Stomach (tissue), 8 donors: ENCODE measurements at regions not wholly inside any gene's neighbourhood (a gene's known extent, or its start where the extent isn't known, plus 50 kb on each side); places are given as distances from the start of the nearest gene placed in this dataset.

Source experiments
- DNase-seq, 2 donors: peaks; one replicate each; pipeline versions ENCODE4 v3.0.0 to v3.0.0-alpha.2; 2013 to 2019
- H3K27ac ChIP-seq, 5 donors: fragments of 200-600 bp in 4 of 5; sonication (generic) in 4 of 5; one replicate each; pipeline ENCODE4 v1.5.1; 2013 to 2019; ENCODE audit warnings: mild to moderate bottlenecking in 1 of 5, moderate library complexity in 1 of 5
- H3K27me3 ChIP-seq, 3 donors: fragments of 200-600 bp; sonication (generic); one replicate each; pipeline ENCODE4 v1.5.1; 2017 to 2019; ENCODE audit warnings: mixed run types in 1 of 3
- H3K36me3 ChIP-seq, 4 donors: fragments of 200-600 bp; sonication (generic); 1 replicate in 3 of 4; 2 replicates in 1 of 4; pipeline ENCODE4 v1.5.1; 2016 to 2019
- H3K4me1 ChIP-seq, 4 donors: fragments of 200-600 bp; sonication (generic); one replicate each; pipeline ENCODE4 v1.5.1; 2016 to 2019
- H3K4me3 ChIP-seq, 4 donors: fragments of 200-600 bp; sonication (generic) in 3 of 4; one replicate each; pipeline ENCODE4 v1.5.1; 2016 to 2019; ENCODE audit warnings: mild to moderate bottlenecking in 1 of 4
- H3K9me3 ChIP-seq, 4 donors: fragments of 200-600 bp; sonication (generic); one replicate each; pipeline ENCODE4 v1.5.1; 2016 to 2019
- CTCF ChIP-seq, 7 experiments: fragments of 450-650 bp in 4 of 7; fragments of 200-600 bp in 3 of 7; sonication (generic) in 3 of 7; IDR thresholded peaks; one replicate each; pipeline ENCODE4 v1.5.1; 2016 to 2019; ENCODE audit warnings: antibody characterized with exemption in 7 of 7, control low read depth in 2 of 7, mild to moderate bottlenecking in 1 of 7
- EP300 ChIP-seq: sonication (generic); formaldehyde crosslinking; IDR thresholded peaks from one replicate; pipeline ENCODE4 v1.6.1; 2017; ENCODE audit warnings: antibody characterized with exemption
- POLR2A ChIP-seq, 4 donors: fragments of 450-650 bp; IDR thresholded peaks; one replicate each; pipeline ENCODE4 v1.6.1; 2016; ENCODE audit warnings: antibody characterized with exemption in 4 of 4, control low read depth in 2 of 4, mild to moderate bottlenecking in 1 of 4, moderate library complexity in 1 of 4
- POLR2AphosphoS5 ChIP-seq, 3 donors: sonication (generic); formaldehyde crosslinking; IDR thresholded peaks; one replicate each; pipeline ENCODE4 v1.6.1; 2016; ENCODE audit warnings: antibody characterized with exemption in 3 of 3
- WGBS, 5 donors: extraction: QIAGEN DNeasy Blood & Tissue Kit in 3 of 5; methylation state at CpG; one replicate each; pipeline versions ENCODE4 v1.1.5 to v1.1.7; 2013 to 2018; 5-methylcytosine and 5-hydroxymethylcytosine counted together
- intact Hi-C: fragments of 100-400 bp; cut with DNase I; formaldehyde crosslinking; loops from one replicate; pipeline ENCODE4 v1.15.1; 2023; ENCODE audit warnings: low total_unique reads
- donor health status: healthy with polysubstance abuse.
- donor health status: Bipolar disorder and iron deficiency.
- donor health status: healthy.

- no peaks in the 10 kb centered on the region for H3K36me3 ChIP-seq
- H3K4me3 ChIP-seq: no peak overlapping the region
- H3K4me1 ChIP-seq: no peaks in the 10 kb centered on the region
- H3K27ac ChIP-seq: no peak overlapping the region
- no peak for DNase-seq
- TF ChIP-seq POLR2A (IDR thresholded peaks at IDR 0.05) (no peak), EP300 (no peak)
- intact Hi-C loops: no loop called here
- 81 to 89% (median 87%) methylated on average over 4 of the region's 4 CpGs for WGBS, 5 donors
- no peaks in the 10 kb centered on the region for H3K27me3 ChIP-seq
- H3K9me3 ChIP-seq: no peaks in the 10 kb centered on the region
These were observed 346.2 kb downstream of the BARHL2 start for GRCh38 chr1:90370686-90371447.

- 88 to 100% (median 94%) methylated on average over 2 of the region's 2 CpGs for WGBS, 5 donors
- no peak overlapping the region for H3K4me3 ChIP-seq
- no peaks in the 10 kb centered on the region for H3K4me1 ChIP-seq
- TF ChIP-seq CTCF (IDR thresholded peaks at IDR 0.05) (no peak), EP300 (no peak), POLR2A (IDR thresholded peaks at IDR 0.05) (no peak), POLR2AphosphoS5 (IDR thresholded peaks at IDR 0.05) (no peak)
- H3K27me3 ChIP-seq: no peaks in the 10 kb centered on the region
- intact Hi-C loops: no loop called here
- no peak for DNase-seq
- no peak overlapping the region for H3K27ac ChIP-seq
- H3K36me3 ChIP-seq: no peaks in the 10 kb centered on the region
- no peaks in the 10 kb centered on the region for H3K9me3 ChIP-seq
These were observed 354.9 kb downstream of the BARHL2 start for GRCh38 chr1:90362163-90362562.

- no peak for TF ChIP-seq EP300
- TF ChIP-seq CTCF (IDR thresholded peaks at IDR 0.05): no peak
- TF ChIP-seq POLR2A (IDR thresholded peaks at IDR 0.05): no peak
- TF ChIP-seq POLR2AphosphoS5 (IDR thresholded peaks at IDR 0.05): no peak
- WGBS, 5 donors: 83 to 94% (median 90%) methylated on average over 1 of the region's 1 CpG
- intact Hi-C loops: no loop called here
- no peaks in the 10 kb centered on the region for H3K36me3 ChIP-seq
- no peak overlapping the region for H3K4me3 ChIP-seq
- no peak overlapping the region for H3K27ac ChIP-seq
- no peak for DNase-seq
- no peaks in the 10 kb centered on the region for H3K9me3 ChIP-seq
- no peaks in the 10 kb centered on the region for H3K27me3 ChIP-seq
- no peaks in the 10 kb centered on the region for H3K4me1 ChIP-seq
These were observed 356.1 kb downstream of the BARHL2 start for GRCh38 chr1:90361026-90361425.

- no peaks in the 10 kb centered on the region for H3K27me3 ChIP-seq
- intact Hi-C loops: no loop called here
- H3K36me3 ChIP-seq: no peaks in the 10 kb centered on the region
- no peak for TF ChIP-seq POLR2AphosphoS5 (IDR thresholded peaks at IDR 0.05)
- no peak for TF ChIP-seq CTCF (IDR thresholded peaks at IDR 0.05)
- TF ChIP-seq POLR2A (IDR thresholded peaks at IDR 0.05): no peak
- TF ChIP-seq EP300: no peak
- H3K4me1 ChIP-seq: no peaks in the 10 kb centered on the region
- 68 to 77% (median 73%) methylated on average over 6 of the region's 6 CpGs for WGBS, 5 donors
- H3K4me3 ChIP-seq: no peak overlapping the region
- no peak for DNase-seq
- no peak overlapping the region for H3K27ac ChIP-seq
- no peaks in the 10 kb centered on the region for H3K9me3 ChIP-seq
These were observed 357.1 kb downstream of the BARHL2 start for GRCh38 chr1:90359994-90360393.

- intact Hi-C loops: no loop called here
- WGBS, 5 donors: 75 to 96% (median 87%) methylated on average over 2 of the region's 2 CpGs
- H3K27me3 ChIP-seq: no peaks in the 10 kb centered on the region
- DNase-seq: no peak
- TF ChIP-seq CTCF (IDR thresholded peaks at IDR 0.05) (no peak), EP300 (no peak), POLR2A (IDR thresholded peaks at IDR 0.05) (no peak), POLR2AphosphoS5 (IDR thresholded peaks at IDR 0.05) (no peak)
- H3K4me1 ChIP-seq: no peaks in the 10 kb centered on the region
- H3K4me3 ChIP-seq: no peak overlapping the region
- no peaks in the 10 kb centered on the region for H3K36me3 ChIP-seq
- H3K27ac ChIP-seq: no peak overlapping the region
- no peaks in the 10 kb centered on the region for H3K9me3 ChIP-seq
These were observed 358.7 kb downstream of the BARHL2 start for GRCh38 chr1:90358448-90358847.
